ENCODE measurements at regions not wholly inside any gene's neighbourhood (a gene's known extent, or its start where the extent isn't known, plus 50 kb on each side); places are given as distances from the start of the nearest gene placed in this dataset.

- Histone ChIP-seq H3F3A (ENCODE audit: insufficient read depth, low read length, poor library complexity, severe bottlenecking) (no peaks in the 10 kb centered on the region), H3K4me2 (ENCODE audit: low read length) (no peak overlapping the region), H3K79me2 (replicated peaks; ENCODE audit: insufficient read depth, low read length) (no peaks in the 10 kb centered on the region), H3K9me3 (ENCODE audit: low read length) (no peaks in the 10 kb centered on the region), H4K20me1 (ENCODE audit: insufficient read depth) (no peaks in the 10 kb centered on the region), H3K4me3 (ENCODE audit: low read length) (no peak overlapping the region), H3K9ac (ENCODE audit: low read length) (no peak overlapping the region), H3K9me2 (ENCODE audit: insufficient read depth, low read length) (no peaks in the 10 kb centered on the region), H3K36me3 (ENCODE audit: insufficient read depth, low read length) (no peaks in the 10 kb centered on the region), H3K27ac (ENCODE audit: low read length) (no peak overlapping the region), H2AFZ (ENCODE audit: low read depth, low read length) (no peak overlapping the region), H3K27me3 (ENCODE audit: insufficient read depth, low read depth, low read length) (no peaks in the 10 kb centered on the region)
- TF ChIP-seq POLR2AphosphoS5 (IDR thresholded peaks at IDR 0.05) (no peak), EZH2 (IDR thresholded peaks at IDR 0.05; ENCODE audit: borderline replicate concordance, insufficient read depth, low read length, poor library complexity, severe bottlenecking) (no peak), EP300 (conservative IDR thresholded peaks at IDR 0.05; ENCODE audit: poor library complexity, severe bottlenecking) (no peak), REST (IDR thresholded peaks at IDR 0.05; ENCODE audit: borderline replicate concordance) (no peak), MXI1 (conservative IDR thresholded peaks at IDR 0.05; ENCODE audit: poor library complexity, severe bottlenecking) (no peak), TAF1 (IDR thresholded peaks at IDR 0.05; ENCODE audit: low read depth) (no peak), RAD21 (conservative IDR thresholded peaks at IDR 0.05) (no peak), SMC3 (conservative IDR thresholded peaks at IDR 0.05; ENCODE audit: poor library complexity) (no peak), CTCF (IDR thresholded peaks at IDR 0.05; ENCODE audit: poor library complexity, severe bottlenecking) (no peak)
Observed at GRCh38 chr4:112717856-112718255, 80.9 kb downstream of the LARP7 start.

GRCh38 chr4:112721627-112722026 is 84.7 kb downstream of the LARP7 start:
- no peaks in the 10 kb centered on the region for H4K20me1 ChIP-seq (ENCODE audit: insufficient read depth)

More at GRCh38 chr4:112721627-112722026, 84.7 kb downstream of the LARP7 start:
- Histone ChIP-seq H3K9ac (ENCODE audit: low read length) (no peak overlapping the region), H3K4me3 (ENCODE audit: low read length) (no peak overlapping the region), H3K9me3 (ENCODE audit: low read length) (no peaks in the 10 kb centered on the region), H3K4me2 (ENCODE audit: low read length) (no peak overlapping the region), H3K9me2 (ENCODE audit: insufficient read depth, low read length) (no peaks in the 10 kb centered on the region), H3F3A (ENCODE audit: insufficient read depth, low read length, poor library complexity, severe bottlenecking) (no peaks in the 10 kb centered on the region), H3K27me3 (ENCODE audit: insufficient read depth, low read depth, low read length) (no peaks in the 10 kb centered on the region), H3K79me2 (replicated peaks; ENCODE audit: insufficient read depth, low read length) (no peaks in the 10 kb centered on the region), H3K27ac (ENCODE audit: low read length) (no peak overlapping the region), H3K36me3 (ENCODE audit: insufficient read depth, low read length) (no peaks in the 10 kb centered on the region), H2AFZ (ENCODE audit: low read depth, low read length) (no peak overlapping the region)
- TF ChIP-seq EZH2 (IDR thresholded peaks at IDR 0.05; ENCODE audit: borderline replicate concordance, insufficient read depth, low read length, poor library complexity, severe bottlenecking) (no peak), EP300 (conservative IDR thresholded peaks at IDR 0.05; ENCODE audit: poor library complexity, severe bottlenecking) (no peak), POLR2AphosphoS5 (IDR thresholded peaks at IDR 0.05) (no peak), REST (IDR thresholded peaks at IDR 0.05; ENCODE audit: borderline replicate concordance) (no peak), CTCF (IDR thresholded peaks at IDR 0.05; ENCODE audit: poor library complexity, severe bottlenecking) (no peak), MXI1 (conservative IDR thresholded peaks at IDR 0.05; ENCODE audit: poor library complexity, severe bottlenecking) (no peak), TAF1 (IDR thresholded peaks at IDR 0.05; ENCODE audit: low read depth) (no peak), SMC3 (conservative IDR thresholded peaks at IDR 0.05; ENCODE audit: poor library complexity) (no peak), RAD21 (conservative IDR thresholded peaks at IDR 0.05) (no peak)

Data from neural cell (in vitro differentiated cells).